Left lobe of liver (tissue), 2 donors: ENCODE measurements at regions not wholly inside any gene's neighbourhood (a gene's known extent, or its start where the extent isn't known, plus 50 kb on each side); places are given as distances from the start of the nearest gene placed in this dataset.
"Not testable (repeated sequence)": the region's sequence is repeated elsewhere in the genome, so short reads cannot be mapped to it uniquely, and the experiment has no call there.

Source experiments
- ATAC-seq: fragments of 200-7000 bp; cut with Tn5 transposase; one replicate; pipeline ENCODE4 v1.9.1; 2020; ENCODE audit warnings: mild to moderate bottlenecking, moderate library complexity
- DNase-seq: peaks from one replicate; pipeline ENCODE4 v3.0.0-alpha.2; 2020; ENCODE audit warnings: low spot score
- donor health status: DM: no; HTN: no; CAD: no; lungs with moderate emphysema.
- donor health status: DM: no; HTN: yes; CAD: no.

- ATAC-seq: no peak
- no peak for DNase-seq
Measured at GRCh38 chr14:30256627-30257026, 302.3 kb upstream of the G2E3 start.

GRCh38 chr14:30257946-30258661 lies 300.9 kb upstream of the G2E3 start:
- DNase-seq: no peak
- ATAC-seq: no peak

DNA sequence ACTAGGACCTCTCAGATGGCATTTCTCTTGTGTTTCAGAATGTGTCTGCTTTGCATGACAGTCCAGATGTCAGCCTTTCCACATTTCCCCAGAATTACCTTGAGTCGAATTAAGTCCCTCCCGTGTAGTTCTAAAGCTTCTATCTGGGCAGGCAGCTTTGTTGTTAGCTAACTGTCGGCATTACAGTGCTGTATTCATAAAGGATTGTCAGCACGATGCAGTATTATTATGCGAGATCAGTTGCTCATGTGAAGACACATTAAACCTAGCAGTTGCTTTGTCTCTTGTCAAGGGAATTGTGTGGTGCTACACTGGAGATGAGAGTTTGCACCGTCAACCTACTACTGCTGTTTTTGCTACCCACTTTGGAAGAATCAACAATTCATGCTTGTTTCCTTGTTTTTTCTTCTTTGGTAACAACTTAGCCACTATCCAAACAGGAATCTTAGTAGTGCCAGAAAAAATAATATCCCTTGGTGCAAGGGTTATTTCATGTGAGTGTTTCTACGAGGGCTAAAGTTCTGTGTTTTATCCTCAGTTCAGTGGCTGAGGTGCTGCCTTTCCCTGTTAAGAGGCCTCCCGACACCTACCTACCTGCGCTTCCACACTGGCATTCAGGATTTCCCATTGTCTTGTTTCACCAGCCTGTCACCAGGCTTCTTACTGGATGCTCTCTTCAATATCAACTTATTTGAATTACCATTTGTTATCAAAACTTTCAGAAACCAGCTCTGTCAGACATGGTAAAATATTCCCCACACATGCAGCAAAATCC lies 297.9 kb upstream of the G2E3 start:
- ATAC-seq (no peak), DNase-seq (no peak)

DNA sequence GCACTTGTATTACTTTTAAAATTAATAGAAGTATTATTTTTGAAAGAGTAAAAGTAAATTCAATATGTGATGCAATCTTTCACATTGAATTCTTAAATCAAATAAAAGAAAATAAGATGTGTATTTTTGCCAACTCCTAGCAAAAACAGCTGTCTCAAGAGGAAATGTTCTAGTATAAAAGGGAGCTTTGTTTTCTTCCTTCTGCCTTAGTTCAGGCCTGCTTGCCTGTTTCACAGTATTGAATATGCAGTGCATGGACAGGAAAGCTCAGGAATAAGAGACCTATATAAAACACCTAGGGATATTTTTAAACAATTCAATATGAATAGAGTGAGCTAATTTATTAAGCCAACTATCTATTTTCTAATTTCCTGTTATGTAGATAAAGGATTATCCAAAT lies 294.8 kb upstream of the G2E3 start:
- ATAC-seq (no peak), DNase-seq (no peak)

GRCh38 chr14:30266290-30266689 lies 292.7 kb upstream of the G2E3 start:
- ATAC-seq (no peak), DNase-seq (no peak)

GRCh38 chr14:30267141-30267540 lies 291.8 kb upstream of the G2E3 start:
- no peak for DNase-seq
- ATAC-seq: no peak

DNA sequence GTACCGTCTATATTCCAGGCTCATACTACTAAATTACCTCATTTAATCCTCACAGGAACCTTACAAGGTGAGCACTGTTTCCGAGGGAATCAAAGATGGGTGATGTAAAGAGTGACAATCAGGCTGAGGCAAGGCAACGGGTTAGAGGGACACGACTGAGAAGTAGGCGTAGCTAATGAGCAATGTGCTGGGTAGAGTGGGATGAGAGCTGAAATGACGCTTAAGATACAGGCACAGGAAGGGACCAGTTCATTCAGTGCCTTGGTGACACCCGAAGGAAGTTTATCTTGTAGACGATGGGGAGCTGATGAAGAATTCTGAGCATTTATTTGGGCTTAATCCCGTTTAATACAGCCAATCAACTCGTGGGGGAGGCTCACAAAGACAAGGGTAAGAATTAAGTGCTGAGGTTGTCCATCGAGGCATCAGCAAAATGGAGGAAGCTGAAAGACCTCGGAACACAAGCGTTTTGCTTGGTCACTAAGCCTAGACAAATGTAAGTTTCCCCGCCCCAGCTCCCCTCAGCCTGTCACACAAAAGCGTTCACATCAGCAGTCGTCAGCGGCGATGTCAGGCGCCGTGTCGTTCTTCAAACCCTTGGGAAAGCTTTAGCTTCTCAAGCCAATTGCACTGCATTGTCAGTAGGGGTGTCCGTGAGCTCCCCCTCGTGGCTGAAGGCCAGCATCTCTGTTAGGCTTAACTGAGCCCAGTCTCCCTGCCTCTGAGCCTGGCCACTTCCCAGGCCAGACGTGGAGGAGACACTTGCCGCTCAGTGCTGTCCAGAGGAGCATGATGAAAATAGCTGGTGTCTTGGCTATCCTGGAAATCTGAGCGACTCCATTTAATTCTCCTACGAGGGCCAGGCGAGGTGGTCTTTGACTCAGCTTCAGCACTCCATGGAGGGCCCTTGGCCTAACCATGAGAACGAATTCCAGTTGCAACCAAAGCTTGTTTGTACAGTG lies 288.5 kb upstream of the G2E3 start:
- peak; percentile 100 for ATAC-seq
- peak; percentile 79 for DNase-seq

GRCh38 chr14:30271811-30272323 lies 287.1 kb upstream of the G2E3 start:
- ATAC-seq: no peak
- DNase-seq: no peak

- ATAC-seq: no peak
- no peak for DNase-seq
Measured at GRCh38 chr14:30272848-30273832, 285.8 kb upstream of the G2E3 start.

GRCh38 chr14:30275604-30276003 lies 283.4 kb upstream of the G2E3 start:
- ATAC-seq (no peak), DNase-seq (no peak)

- ATAC-seq (no peak), DNase-seq (no peak)
Measured at GRCh38 chr14:30277268-30277667, 281.7 kb upstream of the G2E3 start.

- not testable (repeated sequence) for ATAC-seq
Measured at GRCh38 chr14:30278856-30279255, 280.1 kb upstream of the G2E3 start.

DNA sequence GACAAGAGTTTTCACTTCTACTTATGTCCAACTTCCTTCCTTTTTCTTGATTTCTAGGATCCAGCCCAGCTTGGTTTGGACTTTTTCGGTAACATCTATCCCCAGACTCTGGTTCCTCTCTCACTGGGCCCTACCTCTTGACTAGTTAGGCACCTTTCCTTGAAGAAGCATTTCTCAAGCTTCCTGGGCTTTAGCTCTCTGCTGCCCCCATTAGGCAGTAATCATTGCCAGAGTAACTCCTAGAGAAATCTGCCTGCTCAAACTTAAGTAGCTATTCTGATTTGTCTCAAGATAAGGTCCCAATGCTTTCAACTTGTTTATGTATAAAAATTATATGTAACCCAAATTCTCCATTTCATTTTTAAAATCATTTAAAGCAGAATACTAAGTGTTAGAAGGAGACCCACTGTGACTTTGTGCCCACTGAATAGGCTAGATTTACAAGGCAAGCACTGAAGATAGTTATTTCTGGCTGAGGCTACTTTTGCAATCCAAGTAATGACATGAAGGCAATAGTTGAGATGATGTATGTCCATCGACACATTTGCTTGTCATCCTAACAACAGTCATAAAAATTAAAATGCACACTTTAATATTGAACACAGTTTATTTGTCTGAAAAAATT lies 275.0 kb upstream of the G2E3 start:
- DNase-seq (no peak), ATAC-seq (peak; percentile 59)

More at GRCh38 chr14:30278856-30279255, 280.1 kb upstream of the G2E3 start:
- DNase-seq: not testable (repeated sequence)

DNA sequence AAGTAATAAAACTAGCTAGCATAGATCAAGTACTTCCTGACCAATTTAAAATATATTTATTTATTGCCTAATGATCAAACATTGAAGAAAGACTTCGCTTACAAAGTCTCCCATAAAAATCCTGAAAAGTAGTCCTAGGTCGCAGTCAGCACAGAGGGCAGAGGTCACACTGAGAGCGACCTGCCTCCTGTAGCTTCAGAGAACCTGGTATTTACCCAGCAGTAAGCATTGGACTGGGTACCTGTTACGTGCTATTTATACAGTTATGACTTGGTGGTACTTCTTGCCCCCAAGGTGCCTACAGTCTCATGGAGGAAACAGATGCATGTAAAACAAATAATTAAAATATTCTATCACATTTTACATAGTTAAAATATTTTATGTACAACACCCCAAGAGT lies 274.1 kb upstream of the G2E3 start:
- peak; percentile 29 for ATAC-seq

DNA sequence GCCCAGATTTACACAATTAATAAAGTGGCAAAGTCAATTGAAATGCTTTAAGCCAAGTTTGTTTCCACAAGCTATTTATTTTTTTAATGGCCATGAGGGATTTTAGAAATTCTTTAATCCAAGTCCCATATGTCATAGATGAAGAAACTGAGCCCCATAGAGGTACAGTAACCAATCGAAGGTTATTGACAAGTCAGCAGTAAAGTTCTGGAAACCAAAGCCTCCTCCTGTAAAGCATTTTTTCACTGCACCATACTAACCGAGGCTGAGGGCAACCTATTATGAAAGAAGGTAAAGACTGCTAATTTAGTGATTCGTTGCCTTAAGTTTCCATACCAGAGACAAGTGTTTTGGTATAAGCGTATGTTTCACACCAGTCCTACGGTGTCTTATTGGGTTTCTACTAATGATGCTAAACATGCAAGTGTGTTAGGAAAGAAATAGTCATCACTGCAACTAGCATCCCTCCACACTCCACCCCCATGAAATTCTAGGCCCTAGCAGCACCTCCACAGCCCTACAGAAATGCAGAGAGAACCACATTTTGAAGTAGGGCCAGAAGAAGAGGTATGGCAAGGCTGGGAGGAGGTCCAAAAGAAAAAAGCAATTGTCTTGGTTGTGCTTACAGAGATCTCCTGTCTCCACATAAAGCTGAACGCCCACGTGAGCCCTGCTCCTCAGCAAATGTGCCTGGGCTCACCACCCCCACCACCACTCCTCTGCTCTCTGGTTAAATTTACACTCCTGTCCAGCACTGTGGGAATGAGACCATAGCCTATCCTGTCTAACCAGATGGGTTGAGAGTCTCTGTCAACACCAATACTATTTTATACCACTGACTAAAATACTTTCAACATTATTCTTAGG lies 271.1 kb upstream of the G2E3 start:
- no peak for ATAC-seq

More for the DNA sequence above, 274.1 kb upstream of the G2E3 start:
- no peak for DNase-seq

DNA sequence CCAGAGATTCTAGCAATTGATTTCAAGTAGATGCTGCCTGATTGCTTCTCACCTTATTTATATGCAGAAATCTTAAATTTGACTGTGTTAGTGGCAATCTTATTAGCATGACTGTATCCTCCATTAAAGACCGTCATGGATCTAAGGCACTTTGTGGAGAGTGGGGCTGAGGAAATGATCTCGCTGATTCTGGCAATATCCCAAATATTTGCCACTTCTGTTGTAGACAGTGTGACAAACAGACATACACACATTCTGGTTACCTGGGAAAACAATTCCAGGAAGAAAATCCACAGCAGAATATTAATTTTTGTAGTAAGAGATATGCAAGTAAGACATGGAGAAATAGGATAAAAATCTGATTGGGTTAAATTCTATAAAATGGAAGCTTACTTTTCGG lies 269.0 kb upstream of the G2E3 start:
- no peak for DNase-seq
- ATAC-seq: no peak

More for the DNA sequence above, 271.1 kb upstream of the G2E3 start:
- DNase-seq: no peak

DNA sequence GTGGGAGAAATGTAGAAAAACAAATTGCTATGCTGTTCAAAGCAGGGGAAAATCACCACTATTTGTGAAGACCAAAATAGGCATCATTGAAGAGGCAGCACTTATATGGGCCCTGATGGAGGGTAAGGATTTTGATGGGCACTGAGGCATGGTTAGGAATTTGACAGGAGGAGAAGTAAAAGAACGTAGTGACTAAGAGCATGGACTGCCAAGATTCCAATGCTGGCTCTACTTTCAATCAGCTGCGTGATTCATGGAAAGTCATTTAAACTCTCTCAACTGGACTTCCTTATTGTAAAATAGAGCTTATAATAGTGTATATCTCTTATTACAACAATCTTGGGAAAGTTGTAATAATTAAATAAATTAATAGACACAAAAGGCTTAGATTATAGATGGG lies 267.7 kb upstream of the G2E3 start:
- no peak for DNase-seq
- ATAC-seq: no peak

- DNase-seq (no peak), ATAC-seq (no peak)
Measured at GRCh38 chr14:30292541-30292940, 266.4 kb upstream of the G2E3 start.
